Aorta (tissue), 5 donors: ENCODE measurements at regions not wholly inside any gene's neighbourhood (a gene's known extent, or its start where the extent isn't known, plus 50 kb on each side); places are given as distances from the start of the nearest gene placed in this dataset.

Experiments used
- ATAC-seq: fragments of 200-7000 bp; cut with Tn5 transposase; one replicate; pipeline ENCODE4 v1.9.1; 2022; ENCODE audit warnings: moderate library complexity; ENCODE audit not compliant: low FRiP score
- DNase-seq, 2 donors: peaks; one replicate each; pipeline ENCODE4 v3.0.0-alpha.2; 2020
- H3K27ac ChIP-seq, 2 donors: one replicate each; pipeline ENCODE4 v1.5.1; 2013; ENCODE audit warnings: low read length in 2 of 2, mild to moderate bottlenecking in 2 of 2, moderate library complexity in 2 of 2, control low read depth in 1 of 2, inconsistent platforms in 1 of 2, low read depth in 1 of 2
- H3K27me3 ChIP-seq, 2 donors: one replicate each; pipeline ENCODE4 v1.6.1; 2013; ENCODE audit warnings: control low read depth in 1 of 2, low read length in 1 of 2, mild to moderate bottlenecking in 1 of 2, moderate library complexity in 1 of 2; ENCODE audit not compliant: insufficient read depth in 2 of 2, control insufficient read depth in 1 of 2
- H3K36me3 ChIP-seq, 2 donors: one replicate each; pipeline ENCODE4 v1.6.1; 2013; ENCODE audit warnings: control low read depth in 1 of 2, low read length in 1 of 2, mild to moderate bottlenecking in 1 of 2; ENCODE audit not compliant: insufficient read depth in 2 of 2, control insufficient read depth in 1 of 2
- H3K4me1 ChIP-seq, 2 donors: one replicate each; pipeline ENCODE4 v1.6.1; 2013; ENCODE audit warnings: low read length in 2 of 2, control low read depth in 1 of 2, mild to moderate bottlenecking in 1 of 2, moderate library complexity in 1 of 2; ENCODE audit not compliant: insufficient read depth in 2 of 2, control insufficient read depth in 1 of 2
- H3K4me3 ChIP-seq, 2 donors: one replicate each; pipeline ENCODE4 v1.5.1; 2013; ENCODE audit warnings: low read length in 2 of 2, control low read depth in 1 of 2, mild to moderate bottlenecking in 1 of 2
- H3K9me3 ChIP-seq: one replicate; pipeline ENCODE4 v1.6.1; 2013; ENCODE audit warnings: mild to moderate bottlenecking, low read length; ENCODE audit not compliant: control insufficient read depth
- WGBS, 2 donors: extraction: QIAGEN DNeasy Blood & Tissue Kit; methylation state at CpG; one replicate each; pipeline ENCODE4 v1.1.7; 2013; 5-methylcytosine and 5-hydroxymethylcytosine counted together
- intact Hi-C, 2 donors: fragments of 100-400 bp; cut with DNase I; formaldehyde crosslinking; loops; one replicate each; pipeline versions ENCODE4 v1.14.2 to v1.15.0; 2022
- donor health status: healthy with polysubstance abuse.
- donor health status: Bipolar disorder and iron deficiency.
- donor health status: DM: no; HTN: no; CAD: no.
- donor health status: DM: no; HTN: no; CAD: no.
- donor health status: DM: yes; HTN: yes; CAD: no.

DNA sequence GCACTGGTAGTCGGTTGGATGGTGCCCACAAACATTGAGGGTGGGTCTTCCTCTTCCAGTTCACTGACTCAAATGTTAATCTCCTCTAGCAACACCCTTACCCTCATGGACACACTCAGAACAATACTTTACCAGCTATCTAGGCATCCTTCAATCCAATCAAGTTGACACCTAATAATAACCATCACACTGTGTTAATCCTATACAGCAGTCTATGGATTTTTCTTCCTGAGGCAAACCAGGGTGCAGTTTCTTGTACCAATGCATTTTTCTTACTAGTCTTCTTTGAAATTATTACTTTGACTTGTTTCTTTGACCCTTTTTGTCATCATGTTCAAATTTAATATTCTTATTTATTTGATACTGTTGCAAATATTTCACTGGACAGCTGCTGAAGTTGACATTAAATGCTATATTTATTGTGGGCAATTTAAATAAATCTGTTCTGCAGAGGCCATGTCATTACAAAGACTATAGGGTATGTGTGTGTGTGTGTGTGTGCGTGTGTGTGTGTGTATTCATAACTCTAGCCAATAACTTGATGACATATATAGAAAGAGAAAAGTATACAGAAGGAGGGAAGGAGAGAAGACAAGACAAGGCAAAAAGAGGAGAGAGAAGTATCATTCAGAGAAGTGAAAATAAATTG is 884.8 kb upstream of the NEGR1 start:
- no peak for ATAC-seq
- Histone ChIP-seq H3K9me3 (no peaks in the 10 kb centered on the region), H3K4me1 (no peaks in the 10 kb centered on the region), H3K27ac (no peak overlapping the region), H3K27me3 (no peaks in the 10 kb centered on the region), H3K36me3 (no peaks in the 10 kb centered on the region), H3K4me3 (no peak overlapping the region)
- 54 to 63% methylated on average over 2 of the region's 2 CpGs for WGBS, 2 donors
- DNase-seq: no peak
- intact Hi-C loops: no loop called here

DNA sequence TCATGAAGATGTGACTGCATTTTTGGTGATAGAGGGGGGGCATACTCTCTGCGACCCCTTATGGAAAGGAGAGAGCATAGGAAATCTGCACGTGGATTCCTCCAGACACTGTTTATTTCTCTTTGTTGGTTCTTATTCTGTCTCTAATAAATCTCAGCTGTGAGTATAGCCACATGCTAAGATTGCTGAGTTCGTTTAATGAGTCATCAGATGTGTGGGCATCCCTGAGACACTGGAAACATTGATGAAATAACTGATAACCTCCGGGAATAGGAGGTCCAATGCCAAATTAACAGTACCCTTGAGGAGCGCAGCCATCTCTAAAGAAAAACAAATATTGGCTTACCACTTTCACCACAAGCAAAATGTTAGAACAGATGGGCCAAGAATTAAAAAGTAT is 880.2 kb upstream of the NEGR1 start:
- intact Hi-C loops: no loop called here
- Histone ChIP-seq H3K4me3 (no peak overlapping the region), H3K36me3 (no peaks in the 10 kb centered on the region), H3K4me1 (no peaks in the 10 kb centered on the region), H3K9me3 (no peaks in the 10 kb centered on the region), H3K27me3 (no peaks in the 10 kb centered on the region), H3K27ac (no peak overlapping the region)
- 18 to 24% methylated on average over 5 of the region's 5 CpGs for WGBS, 2 donors
- no peak for DNase-seq
- no peak for ATAC-seq

DNA sequence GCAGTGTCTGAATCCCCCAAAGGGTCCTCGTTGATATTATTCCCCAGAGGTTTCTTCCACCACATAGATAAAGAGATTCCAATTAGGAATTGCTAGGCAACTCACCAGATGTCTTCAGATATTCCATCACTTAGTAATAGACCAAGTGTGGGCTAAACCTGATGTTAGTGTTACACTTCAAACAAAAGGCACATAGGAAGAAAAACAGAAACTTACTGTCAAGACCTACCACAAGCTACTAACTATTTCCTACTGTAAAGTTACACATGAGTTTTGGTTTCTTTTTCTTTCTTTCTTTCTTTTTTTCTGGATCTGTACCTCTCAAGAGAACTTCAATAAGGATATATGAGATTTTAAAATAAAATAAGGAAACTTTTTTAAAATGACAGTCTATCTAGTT is 879.1 kb upstream of the NEGR1 start:
- DNase-seq: no peak
- no peaks in the 10 kb centered on the region for H3K4me1 ChIP-seq
- ATAC-seq: no peak
- intact Hi-C loops: no loop called here
- H3K4me3 ChIP-seq: no peak overlapping the region
- H3K36me3 ChIP-seq: no peaks in the 10 kb centered on the region
- no peak overlapping the region for H3K27ac ChIP-seq
- no peaks in the 10 kb centered on the region for H3K9me3 ChIP-seq
- 53 to 63% methylated on average over 1 of the region's 1 CpG for WGBS, 2 donors
- no peaks in the 10 kb centered on the region for H3K27me3 ChIP-seq

DNA sequence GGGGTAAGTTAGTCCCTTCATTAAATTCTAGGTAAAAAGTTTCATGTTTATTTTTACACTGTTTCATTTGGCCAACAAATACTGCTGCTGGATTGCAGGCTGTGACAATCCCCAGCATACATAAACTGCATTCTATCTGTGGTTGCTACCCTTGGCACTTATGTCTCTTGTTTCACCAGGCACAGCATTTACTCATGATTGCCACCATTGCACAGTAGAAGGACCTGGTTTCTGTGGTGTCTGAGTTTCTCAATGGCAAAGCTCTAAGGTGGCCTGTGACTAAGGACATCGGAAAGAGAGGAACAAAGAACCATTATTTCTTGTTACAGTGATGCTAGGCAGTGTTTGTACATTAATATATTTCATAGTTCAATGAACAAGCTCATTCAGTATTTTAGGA is 878.4 kb upstream of the NEGR1 start:
- Histone ChIP-seq H3K36me3 (no peaks in the 10 kb centered on the region), H3K9me3 (no peaks in the 10 kb centered on the region), H3K27me3 (no peaks in the 10 kb centered on the region), H3K4me3 (no peak overlapping the region), H3K27ac (no peak overlapping the region), H3K4me1 (no peaks in the 10 kb centered on the region)
- ATAC-seq (no peak), DNase-seq (no peak)
- 92 to 93% methylated on average over 1 of the region's 1 CpG for WGBS, 2 donors
- intact Hi-C loops: no loop called here

DNA sequence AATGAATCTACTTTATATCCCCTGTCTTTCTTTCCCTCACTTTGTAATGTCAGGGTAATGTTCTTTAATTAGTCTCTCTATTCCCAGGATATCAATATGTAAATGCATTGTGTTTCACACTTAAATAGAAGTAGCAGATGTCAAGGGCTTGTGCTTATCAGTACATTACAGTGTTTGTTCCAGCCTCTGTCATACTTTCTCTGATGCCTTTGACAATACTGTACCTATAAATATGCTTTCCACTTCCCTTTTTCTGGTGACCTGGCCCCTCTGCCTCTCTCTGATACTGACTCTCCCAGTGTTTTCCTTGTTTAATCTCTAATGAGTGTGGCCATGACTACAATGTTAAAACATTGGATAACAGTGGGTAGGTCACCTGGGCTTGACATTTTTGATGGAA is 862.0 kb upstream of the NEGR1 start:
- Histone ChIP-seq H3K36me3 (no peaks in the 10 kb centered on the region), H3K9me3 (peaks cover 2% of the 10 kb centered on the region), H3K27me3 (no peaks in the 10 kb centered on the region), H3K27ac (no peak overlapping the region), H3K4me3 (no peak overlapping the region), H3K4me1 (no peaks in the 10 kb centered on the region)
- ATAC-seq: no peak
- intact Hi-C loops: no loop called here
- DNase-seq: no peak

DNA sequence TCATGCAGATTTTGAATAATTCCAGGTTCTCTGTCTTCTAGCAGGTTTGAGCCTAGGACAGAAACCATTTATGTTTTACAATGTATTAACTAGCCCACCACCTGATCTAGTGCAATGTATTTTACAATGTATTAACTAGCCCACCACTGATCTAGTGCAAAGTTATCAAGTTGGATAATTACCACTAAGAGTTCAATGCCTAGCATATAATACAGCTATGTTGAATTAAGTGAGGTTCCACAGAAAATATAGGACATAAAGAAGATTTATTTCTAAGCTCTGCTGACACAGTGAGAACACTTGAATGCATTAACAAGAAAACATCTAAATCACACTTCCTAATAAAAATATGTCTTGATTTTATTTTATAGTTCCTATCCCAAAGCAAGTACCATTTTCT is 854.6 kb upstream of the NEGR1 start:
- Histone ChIP-seq H3K27me3 (no peaks in the 10 kb centered on the region), H3K9me3 (no peaks in the 10 kb centered on the region), H3K4me3 (no peak overlapping the region), H3K27ac (no peak overlapping the region), H3K36me3 (no peaks in the 10 kb centered on the region), H3K4me1 (no peaks in the 10 kb centered on the region)
- DNase-seq (no peak), ATAC-seq (no peak)
- intact Hi-C loops: no loop called here

DNA sequence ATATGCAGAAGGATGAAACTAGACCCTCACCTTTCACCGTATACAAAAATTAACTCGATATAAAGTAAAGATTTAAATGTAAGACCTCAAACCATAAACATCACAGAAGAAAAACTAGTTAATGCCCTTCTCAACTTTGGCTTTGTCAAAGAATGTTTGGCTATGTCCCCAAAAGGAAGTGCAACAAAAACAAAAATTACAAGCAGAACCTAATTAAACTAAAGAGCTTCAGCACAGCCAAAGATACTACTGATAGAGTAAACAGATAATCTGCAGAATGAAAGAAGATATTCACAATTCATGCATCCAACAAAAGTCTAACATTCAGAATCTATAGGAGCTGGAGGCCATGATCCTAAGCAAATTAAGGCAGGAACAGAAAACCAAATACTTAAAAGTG is 824.6 kb upstream of the NEGR1 start:
- intact Hi-C loops: no loop called here
- Histone ChIP-seq H3K4me3 (no peak overlapping the region), H3K36me3 (no peaks in the 10 kb centered on the region), H3K4me1 (no peaks in the 10 kb centered on the region), H3K27ac (no peak overlapping the region), H3K27me3 (no peaks in the 10 kb centered on the region), H3K9me3 (no peaks in the 10 kb centered on the region)
- no peak for ATAC-seq
- 90 to 95% methylated on average over 2 of the region's 2 CpGs for WGBS, 2 donors
- no peak for DNase-seq

DNA sequence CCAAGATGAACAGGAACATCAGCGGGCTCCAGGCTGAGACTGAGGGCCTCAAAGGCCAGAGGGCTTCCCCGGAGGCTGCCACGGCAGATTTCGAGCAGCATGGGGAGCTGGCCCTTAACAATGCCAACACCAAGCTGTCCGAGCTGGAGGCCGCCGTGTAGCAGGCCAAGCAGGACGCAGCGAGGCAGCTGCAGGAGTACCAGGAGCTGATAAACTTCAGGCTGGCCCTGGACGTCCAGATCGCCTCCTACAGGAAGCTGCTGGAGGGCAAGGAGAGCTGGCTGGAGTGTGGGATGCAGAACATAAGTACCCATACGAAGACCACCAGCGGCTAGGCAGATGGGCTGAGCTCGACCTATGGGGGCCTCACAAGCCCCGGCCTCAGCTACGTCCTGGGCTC is 823.4 kb upstream of the NEGR1 start:
- Histone ChIP-seq H3K36me3 (no peaks in the 10 kb centered on the region), H3K4me3 (no peak overlapping the region), H3K9me3 (no peaks in the 10 kb centered on the region), H3K27me3 (no peaks in the 10 kb centered on the region), H3K4me1 (no peaks in the 10 kb centered on the region), H3K27ac (no peak overlapping the region)
- intact Hi-C loops: no loop called here
- 95% methylated on average over 16 of the region's 16 CpGs for WGBS, 2 donors
- DNase-seq (peak in 1 of 2 donors; percentile 33), ATAC-seq (no peak)

DNA sequence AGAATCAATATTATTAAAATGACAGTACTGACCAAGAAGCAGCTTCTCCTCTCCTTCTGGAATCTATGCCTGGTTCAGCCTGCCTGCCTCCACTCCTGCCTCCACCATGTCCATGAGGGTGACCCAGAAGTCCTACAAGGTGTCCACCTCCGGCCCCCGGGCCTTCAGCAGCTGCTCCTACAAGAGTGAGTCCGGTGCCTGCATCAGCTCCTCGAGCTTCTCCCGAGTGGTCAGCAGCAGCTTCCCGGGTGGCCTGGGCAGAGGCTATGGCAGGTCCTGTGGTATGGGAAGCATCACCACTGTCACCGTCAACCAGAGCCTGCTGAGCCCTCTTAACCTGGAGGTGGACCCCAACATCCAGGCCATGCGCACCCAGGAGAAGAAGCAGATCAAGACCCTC is 822.4 kb upstream of the NEGR1 start:
- Histone ChIP-seq H3K4me1 (no peaks in the 10 kb centered on the region), H3K4me3 (no peak overlapping the region), H3K36me3 (no peaks in the 10 kb centered on the region), H3K27ac (no peak overlapping the region), H3K27me3 (no peaks in the 10 kb centered on the region), H3K9me3 (no peaks in the 10 kb centered on the region)
- peak in 1 of 2 donors; percentile 71 for DNase-seq
- intact Hi-C loops: no loop called here
- ATAC-seq: no peak
- WGBS, 2 donors: 91 to 94% methylated on average over 8 of the region's 8 CpGs
